ENCODE measurements at regions not wholly inside any gene's neighbourhood (a gene's known extent, or its start where the extent isn't known, plus 50 kb on each side); places are given as distances from the start of the nearest gene placed in this dataset.
"Not testable (repeated sequence)": the region's sequence is repeated elsewhere in the genome, so short reads cannot be mapped to it uniquely, and the experiment has no call there.

- Histone ChIP-seq H3K36me3 (no peaks in the 10 kb centered on the region), H3K27ac (no peak overlapping the region), H3K9me3 (no peaks in the 10 kb centered on the region), H3K27me3 (no peaks in the 10 kb centered on the region), H3K4me3 (ENCODE audit: low read depth in 1 of 2, low read length in 1 of 2) (no peak overlapping the region), H3K4me1 (ENCODE audit: control insufficient read depth in 1 of 2, insufficient read depth in 1 of 2, low read depth in 1 of 2, low read length in 1 of 2) (no peaks in the 10 kb centered on the region)
- no peak for TF ChIP-seq CTCF (IDR thresholded peaks at IDR 0.05)
Measured at GRCh38 chr7:65301007-65301406, 72.6 kb upstream of the ZNF92 start.

- Histone ChIP-seq H3K4me1 (ENCODE audit: control insufficient read depth in 1 of 2, insufficient read depth in 1 of 2, low read depth in 1 of 2, low read length in 1 of 2) (no peaks in the 10 kb centered on the region), H3K4me3 (ENCODE audit: low read depth in 1 of 2, low read length in 1 of 2) (no peak overlapping the region)
Measured at GRCh38 chr7:65295409-65295808, 78.2 kb upstream of the ZNF92 start.

GRCh38 chr7:65290340-65290739 lies 83.3 kb upstream of the ZNF92 start:
- not testable (repeated sequence) for H3K9me3 ChIP-seq; H3K4me3 ChIP-seq (ENCODE audit: low read depth in 1 of 2, low read length in 1 of 2); H3K27me3 ChIP-seq; H3K4me1 ChIP-seq (ENCODE audit: control insufficient read depth in 1 of 2, insufficient read depth in 1 of 2, low read depth in 1 of 2, low read length in 1 of 2); H3K27ac ChIP-seq; H3K36me3 ChIP-seq

More at GRCh38 chr7:65295409-65295808, 78.2 kb upstream of the ZNF92 start:
- Histone ChIP-seq H3K36me3 (no peaks in the 10 kb centered on the region), H3K9me3 (no peaks in the 10 kb centered on the region), H3K27ac (no peak overlapping the region), H3K27me3 (no peaks in the 10 kb centered on the region)
- no peak for TF ChIP-seq CTCF (IDR thresholded peaks at IDR 0.05)

- Histone ChIP-seq H3K27ac (no peak overlapping the region), H3K4me3 (ENCODE audit: low read depth in 1 of 2, low read length in 1 of 2) (no peak overlapping the region), H3K4me1 (ENCODE audit: control insufficient read depth in 1 of 2, insufficient read depth in 1 of 2, low read depth in 1 of 2, low read length in 1 of 2) (no peaks in the 10 kb centered on the region), H3K36me3 (no peaks in the 10 kb centered on the region), H3K27me3 (no peaks in the 10 kb centered on the region), H3K9me3 (no peaks in the 10 kb centered on the region)
- TF ChIP-seq CTCF (IDR thresholded peaks at IDR 0.05) = no peak
Measured at GRCh38 chr7:65287023-65287422, 86.6 kb upstream of the ZNF92 start.

GRCh38 chr7:65285906-65286864 lies 87.5 kb upstream of the ZNF92 start:
- Histone ChIP-seq H3K27me3 (no peaks in the 10 kb centered on the region), H3K4me3 (ENCODE audit: low read depth in 1 of 2, low read length in 1 of 2) (no peak overlapping the region), H3K36me3 (no peaks in the 10 kb centered on the region), H3K9me3 (no peaks in the 10 kb centered on the region), H3K27ac (no peak overlapping the region), H3K4me1 (ENCODE audit: control insufficient read depth in 1 of 2, insufficient read depth in 1 of 2, low read depth in 1 of 2, low read length in 1 of 2) (no peaks in the 10 kb centered on the region)
- TF ChIP-seq CTCF (IDR thresholded peaks at IDR 0.05) = no peak

GRCh38 chr7:65285241-65285640 lies 88.4 kb upstream of the ZNF92 start:
- not testable (repeated sequence) for H3K4me1 ChIP-seq (ENCODE audit: control insufficient read depth in 1 of 2, insufficient read depth in 1 of 2, low read depth in 1 of 2, low read length in 1 of 2); H3K9me3 ChIP-seq; H3K27me3 ChIP-seq; H3K4me3 ChIP-seq (ENCODE audit: low read depth in 1 of 2, low read length in 1 of 2); H3K27ac ChIP-seq; H3K36me3 ChIP-seq

Measured in neutrophil (primary cell).